Suprapubic skin (tissue), 4 donors: ENCODE measurements at regions not wholly inside any gene's neighbourhood (a gene's known extent, or its start where the extent isn't known, plus 50 kb on each side); places are given as distances from the start of the nearest gene placed in this dataset.

ENCODE experiments used
- DNase-seq, 2 donors: peaks; one replicate each; pipeline ENCODE4 v3.0.0-alpha.2; 2019; ENCODE audit warnings: low spot score in 2 of 2
- H3K27ac ChIP-seq: fragments of 200-600 bp; sonication (generic); one replicate; pipeline ENCODE4 v1.5.1; 2019
- H3K27me3 ChIP-seq: fragments of 200-600 bp; sonication (generic); one replicate; pipeline ENCODE4 v1.5.1; 2019
- H3K36me3 ChIP-seq: fragments of 200-600 bp; sonication (generic); one replicate; pipeline ENCODE4 v1.5.1; 2019
- H3K4me1 ChIP-seq: fragments of 200-600 bp; sonication (generic); one replicate; pipeline ENCODE4 v1.5.1; 2019
- H3K4me3 ChIP-seq: fragments of 200-600 bp; sonication (generic); one replicate; pipeline ENCODE4 v1.5.1; 2019; ENCODE audit warnings: mild to moderate bottlenecking
- H3K9me3 ChIP-seq: fragments of 200-600 bp; sonication (generic); one replicate; pipeline ENCODE4 v1.5.1; 2019
- EP300 ChIP-seq: sonication (generic); formaldehyde crosslinking; IDR thresholded peaks from one replicate; pipeline ENCODE4 v1.6.1; 2017; ENCODE audit warnings: antibody characterized with exemption
- POLR2A ChIP-seq, 2 donors: fragments of 450-650 bp; IDR thresholded peaks; one replicate each; pipeline ENCODE4 v1.6.1; 2017; ENCODE audit warnings: antibody characterized with exemption in 2 of 2, mild to moderate bottlenecking in 2 of 2, moderate library complexity in 2 of 2
- POLR2AphosphoS5 ChIP-seq, 3 donors: sonication (generic); formaldehyde crosslinking; IDR thresholded peaks; one replicate each; pipeline ENCODE4 v1.6.1; 2017; ENCODE audit warnings: antibody characterized with exemption in 3 of 3
- WGBS: methylation state at CpG from one replicate; pipeline ENCODE4 v1.1.5; 2018; 5-methylcytosine and 5-hydroxymethylcytosine counted together
- TF ChIP-seq, protein P1 (sequence below), 2 donors: fragments of 200-600 bp in 1 of 2; fragments of 450-650 bp in 1 of 2; sonication (generic) in 1 of 2; IDR thresholded peaks; one replicate each; pipeline ENCODE4 v1.5.1; 2016 to 2019; ENCODE audit warnings: antibody characterized with exemption in 2 of 2, mild to moderate bottlenecking in 1 of 2, moderate library complexity in 1 of 2

DNA sequence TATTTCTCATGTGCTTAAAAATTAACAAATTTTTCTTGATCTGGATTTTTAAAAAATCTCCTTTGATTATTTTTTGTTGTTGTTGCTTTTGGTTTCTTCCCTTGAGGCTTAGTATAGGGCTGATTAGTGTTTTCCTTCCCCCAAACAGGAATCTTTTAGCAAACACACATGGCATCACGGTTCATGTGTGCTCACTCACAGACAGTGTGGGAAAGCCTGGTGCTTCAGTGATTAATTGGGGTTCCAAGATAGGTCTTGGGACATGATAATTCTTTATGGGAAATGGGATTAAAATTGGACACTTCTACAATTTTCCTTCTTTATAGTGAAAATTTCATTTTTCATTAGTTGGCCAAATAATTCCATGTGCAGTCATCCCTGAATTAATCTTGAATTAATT lies 153.9 kb upstream of the SOX11 start:
- H3K9me3 ChIP-seq, result no peaks in the 10 kb centered on the region
- no peak for DNase-seq
- no peak for TF ChIP-seq POLR2AphosphoS5 (IDR thresholded peaks at IDR 0.05)
- TF ChIP-seq, protein P1, sequence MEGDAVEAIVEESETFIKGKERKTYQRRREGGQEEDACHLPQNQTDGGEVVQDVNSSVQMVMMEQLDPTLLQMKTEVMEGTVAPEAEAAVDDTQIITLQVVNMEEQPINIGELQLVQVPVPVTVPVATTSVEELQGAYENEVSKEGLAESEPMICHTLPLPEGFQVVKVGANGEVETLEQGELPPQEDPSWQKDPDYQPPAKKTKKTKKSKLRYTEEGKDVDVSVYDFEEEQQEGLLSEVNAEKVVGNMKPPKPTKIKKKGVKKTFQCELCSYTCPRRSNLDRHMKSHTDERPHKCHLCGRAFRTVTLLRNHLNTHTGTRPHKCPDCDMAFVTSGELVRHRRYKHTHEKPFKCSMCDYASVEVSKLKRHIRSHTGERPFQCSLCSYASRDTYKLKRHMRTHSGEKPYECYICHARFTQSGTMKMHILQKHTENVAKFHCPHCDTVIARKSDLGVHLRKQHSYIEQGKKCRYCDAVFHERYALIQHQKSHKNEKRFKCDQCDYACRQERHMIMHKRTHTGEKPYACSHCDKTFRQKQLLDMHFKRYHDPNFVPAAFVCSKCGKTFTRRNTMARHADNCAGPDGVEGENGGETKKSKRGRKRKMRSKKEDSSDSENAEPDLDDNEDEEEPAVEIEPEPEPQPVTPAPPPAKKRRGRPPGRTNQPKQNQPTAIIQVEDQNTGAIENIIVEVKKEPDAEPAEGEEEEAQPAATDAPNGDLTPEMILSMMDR (IDR thresholded peaks at IDR 0.05), result no peak
- TF ChIP-seq POLR2A (IDR thresholded peaks at IDR 0.05), result no peak
- no peak for TF ChIP-seq EP300
- peaks cover 2% of the 10 kb centered on the region for H3K27me3 ChIP-seq
- H3K4me3 ChIP-seq, result no peak overlapping the region
- H3K27ac ChIP-seq, result no peak overlapping the region
- no peaks in the 10 kb centered on the region for H3K4me1 ChIP-seq
- H3K36me3 ChIP-seq, result no peaks in the 10 kb centered on the region
- 88% methylated on average over 1 of the region's 1 CpG for WGBS

- no peaks in the 10 kb centered on the region for H3K4me1 ChIP-seq
- no peak overlapping the region for H3K4me3 ChIP-seq
- no peak for TF ChIP-seq EP300
- TF ChIP-seq, protein P1 (IDR thresholded peaks at IDR 0.05), result no peak
- TF ChIP-seq POLR2A (IDR thresholded peaks at IDR 0.05), result no peak
- no peak for TF ChIP-seq POLR2AphosphoS5 (IDR thresholded peaks at IDR 0.05)
- DNase-seq, result no peak
- H3K9me3 ChIP-seq, result no peaks in the 10 kb centered on the region
- peaks cover 2% of the 10 kb centered on the region for H3K27me3 ChIP-seq
- no peaks in the 10 kb centered on the region for H3K36me3 ChIP-seq
- 55% methylated on average over 7 of the region's 8 CpGs for WGBS
- H3K27ac ChIP-seq, result no peak overlapping the region
Observed at GRCh38 chr2:5538772-5539171, 153.4 kb upstream of the SOX11 start.

DNA sequence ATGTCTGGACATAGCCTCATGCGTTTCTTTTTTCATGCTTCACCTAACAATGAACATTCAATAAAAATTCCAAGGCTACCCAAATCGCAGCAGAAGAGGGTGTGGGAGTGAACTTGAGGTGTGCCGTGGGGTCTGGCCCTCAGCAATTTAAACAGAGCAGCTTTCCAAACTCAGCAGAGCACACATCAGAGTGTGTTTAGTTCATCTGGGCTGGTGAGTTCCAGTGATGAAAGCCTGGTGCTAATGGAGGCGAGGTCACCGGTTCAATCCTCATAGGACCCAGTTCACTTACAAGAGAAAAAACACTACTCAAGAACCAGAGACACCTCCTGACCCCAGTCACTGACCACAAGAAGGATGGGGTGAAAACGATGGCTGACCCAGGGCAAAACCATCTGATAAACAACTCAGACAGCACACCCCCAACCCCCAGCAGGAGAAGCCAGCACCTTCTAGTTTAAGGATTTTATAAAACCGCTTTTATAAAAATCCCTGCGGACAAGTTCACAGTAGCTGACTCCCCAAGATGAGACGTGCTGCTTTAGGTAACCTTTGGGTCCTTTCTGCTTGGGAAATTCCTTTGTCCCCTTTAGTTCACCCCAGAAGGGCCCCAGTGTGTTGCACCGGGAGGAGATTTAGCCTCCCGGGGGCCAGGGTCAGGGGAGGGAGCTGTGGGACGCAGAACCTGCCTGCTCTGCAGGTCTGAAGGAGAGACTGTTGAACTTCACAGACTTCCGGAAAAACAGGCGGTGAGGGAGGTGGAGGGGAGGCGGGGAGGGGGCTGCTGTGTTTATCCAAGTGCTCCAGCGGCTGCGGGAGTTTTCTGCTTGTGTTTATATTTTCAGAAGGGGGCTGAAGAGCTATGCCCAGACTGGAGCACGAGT lies 152.7 kb upstream of the SOX11 start:
- TF ChIP-seq, protein P1 (IDR thresholded peaks at IDR 0.05), result no peak
- TF ChIP-seq POLR2A (IDR thresholded peaks at IDR 0.05) (no peak), POLR2AphosphoS5 (IDR thresholded peaks at IDR 0.05) (no peak), EP300 (no peak)
- peaks cover 6% of the 10 kb centered on the region for H3K9me3 ChIP-seq
- no peaks in the 10 kb centered on the region for H3K36me3 ChIP-seq
- no peak overlapping the region for H3K4me3 ChIP-seq
- peaks cover 2% of the 10 kb centered on the region for H3K27me3 ChIP-seq
- H3K4me1 ChIP-seq, result no peaks in the 10 kb centered on the region
- no peak overlapping the region for H3K27ac ChIP-seq
- WGBS, result 55% methylated on average over 18 of the region's 18 CpGs
- DNase-seq, result no peak

DNA sequence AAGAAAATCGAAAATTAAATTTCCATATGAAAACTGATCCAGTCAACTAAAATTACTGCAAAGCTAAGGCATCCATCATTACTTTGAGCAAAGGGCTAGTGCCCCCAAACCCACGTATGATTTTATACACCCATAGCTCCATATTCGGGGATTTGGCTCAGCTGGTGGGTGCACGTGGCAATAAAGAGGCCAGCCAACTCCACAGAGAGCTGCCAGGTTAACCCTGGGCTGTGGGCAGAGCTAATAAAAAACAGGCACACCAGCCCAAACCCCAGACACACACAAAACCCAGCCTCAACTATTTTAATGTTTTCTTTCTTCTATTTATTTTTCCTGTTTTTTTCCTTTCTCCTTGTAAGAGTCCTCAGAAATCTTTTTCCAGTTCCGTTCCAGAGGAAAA lies 151.3 kb upstream of the SOX11 start:
- no peaks in the 10 kb centered on the region for H3K4me1 ChIP-seq
- 58% methylated on average over 5 of the region's 5 CpGs for WGBS
- H3K4me3 ChIP-seq, result no peak overlapping the region
- H3K27me3 ChIP-seq, result peaks cover 2% of the 10 kb centered on the region
- no peak for DNase-seq
- H3K27ac ChIP-seq, result no peak overlapping the region
- H3K36me3 ChIP-seq, result no peaks in the 10 kb centered on the region
- TF ChIP-seq EP300 (no peak), POLR2AphosphoS5 (IDR thresholded peaks at IDR 0.05) (no peak), POLR2A (IDR thresholded peaks at IDR 0.05) (no peak)
- TF ChIP-seq, protein P1 (IDR thresholded peaks at IDR 0.05), result no peak
- peaks cover 9% of the 10 kb centered on the region for H3K9me3 ChIP-seq

DNA sequence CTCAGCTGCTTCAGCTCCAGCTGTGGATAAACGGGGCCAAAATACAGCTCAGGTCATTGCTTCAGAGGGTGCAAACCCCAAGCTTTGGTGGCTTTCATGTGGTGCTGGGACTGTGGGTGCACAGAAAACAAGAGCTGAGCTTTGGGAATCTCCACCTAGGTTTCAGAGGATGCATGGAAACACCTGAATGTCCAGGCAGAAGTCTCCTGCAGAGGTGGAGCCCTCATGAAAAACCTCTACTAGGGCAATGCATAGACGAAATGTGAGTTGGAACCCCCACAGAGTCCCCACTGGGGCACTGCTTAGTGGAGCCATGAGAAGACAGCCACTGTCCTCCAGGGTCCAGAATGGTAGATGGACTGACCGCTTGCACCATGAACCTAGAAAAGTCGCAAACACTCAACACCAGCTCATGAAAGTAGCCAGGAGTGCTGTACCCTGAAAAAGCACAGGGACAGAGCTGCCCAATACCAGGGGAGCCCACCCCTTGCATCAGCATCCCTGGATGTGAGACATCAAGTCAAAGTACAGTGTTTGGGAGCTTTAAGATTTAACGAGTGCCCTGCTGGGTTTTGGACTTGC lies 147.9 kb upstream of the SOX11 start:
- H3K27me3 ChIP-seq, result peaks cover 2% of the 10 kb centered on the region
- no peak overlapping the region for H3K27ac ChIP-seq
- H3K4me3 ChIP-seq, result no peak overlapping the region
- no peak for DNase-seq
- peaks cover 9% of the 10 kb centered on the region for H3K9me3 ChIP-seq
- H3K4me1 ChIP-seq, result no peaks in the 10 kb centered on the region
- WGBS, result 91% methylated on average over 5 of the region's 5 CpGs
- no peaks in the 10 kb centered on the region for H3K36me3 ChIP-seq
- TF ChIP-seq POLR2AphosphoS5 (IDR thresholded peaks at IDR 0.05) (no peak), EP300 (no peak), POLR2A (IDR thresholded peaks at IDR 0.05) (no peak)
- TF ChIP-seq, protein P1 (IDR thresholded peaks at IDR 0.05), result no peak
